ENCODE measurements at regions not wholly inside any gene's neighbourhood (a gene's known extent, or its start where the extent isn't known, plus 50 kb on each side); places are given as distances from the start of the nearest gene placed in this dataset.
"Not testable (repeated sequence)": the region's sequence is repeated elsewhere in the genome, so short reads cannot be mapped to it uniquely, and the experiment has no call there.

DNA sequence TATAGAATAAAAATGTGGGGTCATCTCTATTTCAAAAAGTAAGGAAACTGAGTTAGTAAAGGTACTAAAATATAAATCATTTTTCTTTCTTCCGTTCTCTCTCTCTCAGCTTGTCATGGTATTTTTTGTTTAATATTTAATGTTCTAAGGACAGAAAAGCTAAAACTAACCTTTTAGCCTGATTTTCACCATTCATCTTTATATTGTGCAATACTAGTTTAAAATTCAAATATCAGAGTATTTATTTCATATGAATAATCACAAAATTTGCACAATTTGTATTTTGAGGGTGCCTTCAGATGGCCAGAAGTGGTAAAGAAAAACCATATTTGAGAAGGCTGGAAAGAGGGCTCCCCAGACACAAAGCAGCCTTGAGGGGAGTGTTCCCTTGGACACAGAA, 197.6 kb upstream of the AR start:
- no peaks in the 10 kb centered on the region for H3K4me1 Mint-ChIP-seq (ENCODE audit: low read depth)
- POLR2A ChIA-PET = no interaction called here
- no peaks in the 10 kb centered on the region for H3K36me3 Mint-ChIP-seq (ENCODE audit: low read depth)
- H3K9me3 Mint-ChIP-seq = peaks cover 2% of the 10 kb centered on the region
- H3K27me3 Mint-ChIP-seq = no peaks in the 10 kb centered on the region
- TF ChIP-seq, protein P1, sequence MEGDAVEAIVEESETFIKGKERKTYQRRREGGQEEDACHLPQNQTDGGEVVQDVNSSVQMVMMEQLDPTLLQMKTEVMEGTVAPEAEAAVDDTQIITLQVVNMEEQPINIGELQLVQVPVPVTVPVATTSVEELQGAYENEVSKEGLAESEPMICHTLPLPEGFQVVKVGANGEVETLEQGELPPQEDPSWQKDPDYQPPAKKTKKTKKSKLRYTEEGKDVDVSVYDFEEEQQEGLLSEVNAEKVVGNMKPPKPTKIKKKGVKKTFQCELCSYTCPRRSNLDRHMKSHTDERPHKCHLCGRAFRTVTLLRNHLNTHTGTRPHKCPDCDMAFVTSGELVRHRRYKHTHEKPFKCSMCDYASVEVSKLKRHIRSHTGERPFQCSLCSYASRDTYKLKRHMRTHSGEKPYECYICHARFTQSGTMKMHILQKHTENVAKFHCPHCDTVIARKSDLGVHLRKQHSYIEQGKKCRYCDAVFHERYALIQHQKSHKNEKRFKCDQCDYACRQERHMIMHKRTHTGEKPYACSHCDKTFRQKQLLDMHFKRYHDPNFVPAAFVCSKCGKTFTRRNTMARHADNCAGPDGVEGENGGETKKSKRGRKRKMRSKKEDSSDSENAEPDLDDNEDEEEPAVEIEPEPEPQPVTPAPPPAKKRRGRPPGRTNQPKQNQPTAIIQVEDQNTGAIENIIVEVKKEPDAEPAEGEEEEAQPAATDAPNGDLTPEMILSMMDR (IDR thresholded peaks at IDR 0.05) = no peak
- H3K27ac Mint-ChIP-seq = no peak overlapping the region
- ATAC-seq = no peak
- no peak for DNase-seq
- H3K4me3 Mint-ChIP-seq = no peak overlapping the region
- intact Hi-C loops (cut with micrococcal nuclease) = no loop called here
- CTCF ChIA-PET = no interaction called here

DNA sequence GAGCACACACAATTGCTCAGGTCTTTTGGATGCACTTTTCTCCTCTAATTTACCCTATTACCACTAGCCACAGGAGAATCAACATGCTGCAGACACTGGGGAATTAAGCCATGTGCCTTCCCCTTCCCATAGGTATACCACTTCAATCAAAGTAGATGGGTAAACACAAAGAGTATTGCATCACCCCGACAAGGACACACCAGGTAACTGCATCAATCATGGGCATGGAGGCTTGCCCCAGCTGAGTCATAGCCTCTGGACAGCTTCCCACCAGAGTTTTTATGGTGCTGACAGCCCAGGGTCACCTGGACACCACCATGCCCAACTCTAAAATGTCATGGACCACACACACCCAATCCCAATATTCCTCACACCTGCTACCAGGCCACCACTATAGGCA, 197.2 kb upstream of the AR start:
- intact Hi-C loops (cut with micrococcal nuclease) = no loop called here
- no peak for ATAC-seq
- no peak overlapping the region for H3K27ac Mint-ChIP-seq
- no peaks in the 10 kb centered on the region for H3K4me1 Mint-ChIP-seq (ENCODE audit: low read depth)
- TF ChIP-seq, protein P1 (IDR thresholded peaks at IDR 0.05) = no peak
- ChIA-PET POLR2A (no interaction called here), CTCF (no interaction called here)
- peaks cover 2% of the 10 kb centered on the region for H3K9me3 Mint-ChIP-seq
- DNase-seq = no peak
- no peaks in the 10 kb centered on the region for H3K27me3 Mint-ChIP-seq
- H3K4me3 Mint-ChIP-seq = no peak overlapping the region
- H3K36me3 Mint-ChIP-seq (ENCODE audit: low read depth) = no peaks in the 10 kb centered on the region

DNA sequence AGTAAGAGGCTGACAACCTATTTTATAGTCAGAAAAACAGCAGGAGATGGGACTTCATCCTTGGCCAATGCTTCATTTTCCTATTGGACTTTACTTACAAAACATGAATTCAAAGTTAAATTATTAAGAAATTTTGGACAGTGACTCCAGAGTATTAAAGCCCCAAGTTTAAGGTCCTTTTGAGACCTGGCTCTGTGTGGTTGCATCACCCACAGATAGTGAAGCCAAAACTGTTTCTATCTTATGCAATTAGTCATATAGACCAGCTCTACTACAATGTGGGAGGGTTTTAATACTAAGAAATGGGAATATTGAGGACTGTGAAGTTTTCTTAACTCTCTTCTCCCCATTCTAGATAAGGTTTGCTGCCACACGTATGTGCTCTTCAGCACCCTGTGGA, 196.7 kb upstream of the AR start:
- ATAC-seq (no peak), DNase-seq (no peak)
- ChIA-PET CTCF (no interaction called here), POLR2A (no interaction called here)
- no peak overlapping the region for H3K4me3 Mint-ChIP-seq
- H3K36me3 Mint-ChIP-seq (ENCODE audit: low read depth) = no peaks in the 10 kb centered on the region
- no peak overlapping the region for H3K27ac Mint-ChIP-seq
- intact Hi-C loops (cut with micrococcal nuclease) = no loop called here
- H3K4me1 Mint-ChIP-seq (ENCODE audit: low read depth) = no peaks in the 10 kb centered on the region
- H3K9me3 Mint-ChIP-seq = peaks cover 2% of the 10 kb centered on the region
- no peaks in the 10 kb centered on the region for H3K27me3 Mint-ChIP-seq
- TF ChIP-seq, protein P1 (IDR thresholded peaks at IDR 0.05) = no peak

DNA sequence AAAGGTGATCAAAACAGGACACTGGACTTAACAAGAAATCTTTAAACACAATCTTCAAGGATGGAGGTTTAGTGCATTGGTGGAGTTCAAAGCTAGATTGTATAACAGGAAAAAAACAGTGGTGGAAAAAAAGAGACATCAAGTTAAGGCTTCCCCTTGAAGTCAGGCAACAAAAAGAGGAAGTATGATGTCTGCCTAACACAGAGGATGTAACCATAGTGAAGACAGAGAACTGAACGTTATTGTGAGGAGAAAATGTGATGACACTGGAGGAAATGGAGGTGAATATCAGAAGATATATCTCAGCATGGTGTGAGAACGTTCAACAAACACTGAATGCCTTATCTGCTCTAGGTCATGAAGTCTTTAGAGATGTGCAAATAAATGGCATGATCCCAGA, 192.4 kb upstream of the AR start:
- no peaks in the 10 kb centered on the region for H3K4me1 Mint-ChIP-seq (ENCODE audit: low read depth)
- ChIA-PET POLR2A (no interaction called here), CTCF (no interaction called here)
- no peak for ATAC-seq
- no peak overlapping the region for H3K4me3 Mint-ChIP-seq
- H3K27me3 Mint-ChIP-seq = no peaks in the 10 kb centered on the region
- peaks cover 2% of the 10 kb centered on the region for H3K9me3 Mint-ChIP-seq
- H3K36me3 Mint-ChIP-seq (ENCODE audit: low read depth) = no peaks in the 10 kb centered on the region
- intact Hi-C loops (cut with micrococcal nuclease) = no loop called here
- no peak overlapping the region for H3K27ac Mint-ChIP-seq
- no peak for DNase-seq
- TF ChIP-seq, protein P1 (IDR thresholded peaks at IDR 0.05) = no peak

DNA sequence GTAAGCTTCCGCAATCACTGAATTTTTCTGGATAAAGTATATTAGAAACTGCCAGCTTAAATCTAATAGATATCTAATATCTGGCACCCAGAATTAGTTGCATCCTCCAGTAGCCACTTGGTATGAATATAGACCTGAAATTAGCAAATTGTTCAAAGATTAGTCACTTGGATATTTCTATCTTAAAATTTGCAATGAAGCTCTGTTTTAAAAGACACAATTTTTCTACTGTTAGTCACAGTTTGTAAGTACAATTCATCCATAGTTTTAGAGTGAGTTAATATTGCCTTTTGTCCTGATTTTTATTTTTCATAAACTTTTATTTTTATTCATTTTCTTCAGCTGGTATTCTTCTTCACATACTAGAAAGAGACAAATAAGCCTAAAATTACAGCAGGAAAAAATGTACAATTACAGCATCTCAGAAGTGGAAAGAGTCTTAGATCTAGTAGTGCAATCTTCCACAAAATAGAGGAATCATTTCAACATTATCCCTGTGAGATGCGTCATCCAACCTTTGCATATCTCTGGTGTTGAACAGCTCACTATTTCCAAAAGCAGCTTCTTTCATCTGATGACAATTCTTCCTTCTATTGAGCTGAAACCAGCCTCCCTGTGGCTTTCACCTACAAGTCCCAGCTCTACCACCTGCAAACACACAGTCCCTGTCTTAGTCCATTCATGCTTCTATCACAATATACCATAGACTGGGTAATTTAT, 190.0 kb upstream of the AR start:
- ChIA-PET POLR2A (no interaction called here), CTCF (interaction anchor here (1.4 kb wide), 1 partner anchor 15 kb away, joined by 3 read pairs; no protein-coding TSS in a partner anchor)
- DNase-seq = no peak
- ATAC-seq = no peak
- H3K4me1 Mint-ChIP-seq (ENCODE audit: low read depth) = no peaks in the 10 kb centered on the region
- H3K9me3 Mint-ChIP-seq = peaks cover 2% of the 10 kb centered on the region
- no peak overlapping the region for H3K4me3 Mint-ChIP-seq
- intact Hi-C loops (cut with micrococcal nuclease) = no loop called here
- TF ChIP-seq, protein P1 (IDR thresholded peaks at IDR 0.05) = no peak
- H3K27ac Mint-ChIP-seq = no peak overlapping the region
- no peaks in the 10 kb centered on the region for H3K36me3 Mint-ChIP-seq (ENCODE audit: low read depth)
- no peaks in the 10 kb centered on the region for H3K27me3 Mint-ChIP-seq

DNA sequence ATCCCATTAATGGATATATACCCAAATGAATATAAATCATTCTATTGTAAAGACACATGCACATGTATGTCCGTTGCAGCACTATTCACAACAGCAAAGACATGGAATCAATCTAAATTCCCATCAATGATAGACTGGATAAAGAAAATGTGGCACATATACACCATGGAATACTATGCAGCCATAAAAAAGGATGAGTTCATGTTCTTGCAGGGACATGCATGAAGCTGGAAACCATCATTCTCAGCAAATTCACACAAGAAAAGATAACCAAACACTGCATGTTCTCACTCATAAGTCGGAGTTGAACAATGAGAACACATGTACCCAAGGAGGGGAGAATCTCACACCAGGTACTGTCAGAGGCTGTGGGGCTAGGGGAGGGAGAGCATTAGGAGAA, 182.6 kb upstream of the AR start:
- POLR2A ChIA-PET; H3K4me1 Mint-ChIP-seq (ENCODE audit: low read depth); DNase-seq; H3K4me3 Mint-ChIP-seq; H3K36me3 Mint-ChIP-seq (ENCODE audit: low read depth); H3K9me3 Mint-ChIP-seq; ATAC-seq; intact Hi-C loops (cut with micrococcal nuclease); H3K27me3 Mint-ChIP-seq; H3K27ac Mint-ChIP-seq; CTCF ChIA-PET: not testable (repeated sequence)
